Ishikawa (cell line): ENCODE measurements at regions not wholly inside any gene's neighbourhood (a gene's known extent, or its start where the extent isn't known, plus 50 kb on each side); places are given as distances from the start of the nearest gene placed in this dataset.

Experiments
- EP300 ChIP-seq: IDR thresholded peaks from 2 replicates; pipeline ENCODE4 v1.6.1; 2012; ENCODE audit warnings: borderline replicate concordance
- MAX ChIP-seq: IDR thresholded peaks from 2 replicates; pipeline ENCODE4 v1.6.1; 2012

- TF ChIP-seq EP300 (no peak), MAX (no peak)
Observed at GRCh38 chr1:47551971-47552528, 114.2 kb downstream of the FOXD2 start.
